Uterus (tissue), 3 donors: ENCODE measurements at regions not wholly inside any gene's neighbourhood (a gene's known extent, or its start where the extent isn't known, plus 50 kb on each side); places are given as distances from the start of the nearest gene placed in this dataset.

Experiments
- DNase-seq, 2 donors: peaks; one replicate each; pipeline ENCODE4 v3.0.0-alpha.2; 2019 to 2020
- H3K27ac ChIP-seq, 2 donors: fragments of 200-600 bp; sonication (generic); 1 replicate in 1 of 2; 2 replicates in 1 of 2; pipeline ENCODE4 v1.5.1; 2016 to 2018
- H3K27me3 ChIP-seq, 2 donors: fragments of 200-600 bp; sonication (generic); one replicate each; pipeline ENCODE4 v1.5.1; 2018 to 2019; ENCODE audit warnings: control low read depth in 1 of 2
- H3K36me3 ChIP-seq, 2 donors: fragments of 200-600 bp; sonication (generic); one replicate each; pipeline ENCODE4 v1.5.1; 2019; ENCODE audit warnings: control low read depth in 1 of 2
- H3K4me1 ChIP-seq, 2 donors: fragments of 200-600 bp; sonication (generic); one replicate each; pipeline ENCODE4 v1.5.1; 2018 to 2019; ENCODE audit warnings: control low read depth in 1 of 2
- H3K4me3 ChIP-seq, 2 donors: fragments of 200-600 bp; sonication (generic); 1 replicate in 1 of 2; 2 replicates in 1 of 2; pipeline ENCODE4 v1.5.1; 2018 to 2019; ENCODE audit warnings: mild to moderate bottlenecking in 1 of 2
- H3K9me3 ChIP-seq, 2 donors: fragments of 200-600 bp; sonication (generic); one replicate each; pipeline ENCODE4 v1.5.1; 2019; ENCODE audit warnings: control low read depth in 1 of 2
- CTCF ChIP-seq, 4 experiments: fragments of 200-600 bp in 2 of 4; fragments of 450-650 bp in 2 of 4; sonication (generic) in 2 of 4; IDR thresholded peaks; one replicate each; pipeline ENCODE4 v1.5.1; 2016 to 2019; ENCODE audit warnings: antibody characterized with exemption in 4 of 4, mild to moderate bottlenecking in 2 of 4, moderate library complexity in 1 of 4
- POLR2A ChIP-seq, 2 donors: fragments of 450-650 bp; IDR thresholded peaks; one replicate each; pipeline ENCODE4 v1.6.1; 2016; ENCODE audit warnings: antibody characterized with exemption in 2 of 2, mild to moderate bottlenecking in 1 of 2, moderate library complexity in 1 of 2
- intact Hi-C: fragments of 100-400 bp; cut with DNase I; formaldehyde crosslinking; loops from one replicate; pipeline ENCODE4 v1.15.1; 2023; ENCODE audit warnings: low total_unique reads
- donor health status: DM: yes; HTN: yes; CAD: no.

GRCh38 chr1:36737767-36738166, 255.1 kb upstream of the CSF3R start:
- Histone ChIP-seq H3K36me3 (no peaks in the 10 kb centered on the region), H3K9me3 (no peaks in the 10 kb centered on the region), H3K4me3 (no peak overlapping the region), H3K4me1 (no peaks in the 10 kb centered on the region), H3K27ac (no peak overlapping the region), H3K27me3 (no peaks in the 10 kb centered on the region)
- no peak for DNase-seq
- intact Hi-C loops = no loop called here
- TF ChIP-seq POLR2A (IDR thresholded peaks at IDR 0.05) = no peak
- TF ChIP-seq CTCF (IDR thresholded peaks at IDR 0.05) = no peak

- no peak overlapping the region for H3K4me3 ChIP-seq
- intact Hi-C loops = no loop called here
- no peaks in the 10 kb centered on the region for H3K9me3 ChIP-seq
- no peak for DNase-seq
- H3K27me3 ChIP-seq = no peaks in the 10 kb centered on the region
- no peaks in the 10 kb centered on the region for H3K36me3 ChIP-seq
- no peak overlapping the region for H3K27ac ChIP-seq
- TF ChIP-seq POLR2A (IDR thresholded peaks at IDR 0.05) = no peak
- TF ChIP-seq CTCF (IDR thresholded peaks at IDR 0.05) = no peak
- no peaks in the 10 kb centered on the region for H3K4me1 ChIP-seq
These were observed 254.4 kb upstream of the CSF3R start for GRCh38 chr1:36737038-36737555.

- Histone ChIP-seq H3K36me3 (no peaks in the 10 kb centered on the region), H3K4me1 (no peaks in the 10 kb centered on the region), H3K27me3 (no peaks in the 10 kb centered on the region), H3K4me3 (no peak overlapping the region), H3K9me3 (no peaks in the 10 kb centered on the region), H3K27ac (no peak overlapping the region)
- no peak for DNase-seq
- intact Hi-C loops = no loop called here
- TF ChIP-seq CTCF (IDR thresholded peaks at IDR 0.05) = no peak
- TF ChIP-seq POLR2A (IDR thresholded peaks at IDR 0.05) = no peak
These were observed 253.4 kb upstream of the CSF3R start for GRCh38 chr1:36735939-36736730.

- H3K36me3 ChIP-seq = no peaks in the 10 kb centered on the region
- intact Hi-C loops = no loop called here
- H3K4me1 ChIP-seq = no peaks in the 10 kb centered on the region
- no peaks in the 10 kb centered on the region for H3K9me3 ChIP-seq
- H3K4me3 ChIP-seq = no peak overlapping the region
- DNase-seq = no peak
- TF ChIP-seq POLR2A (IDR thresholded peaks at IDR 0.05) = no peak
- TF ChIP-seq CTCF (IDR thresholded peaks at IDR 0.05) = no peak
- H3K27me3 ChIP-seq = no peaks in the 10 kb centered on the region
- H3K27ac ChIP-seq = no peak overlapping the region
These were observed 252.7 kb upstream of the CSF3R start for GRCh38 chr1:36735436-36735835.

- DNase-seq = no peak
- Histone ChIP-seq H3K27ac (no peak overlapping the region), H3K36me3 (no peaks in the 10 kb centered on the region), H3K9me3 (no peaks in the 10 kb centered on the region), H3K4me1 (no peaks in the 10 kb centered on the region), H3K4me3 (no peak overlapping the region), H3K27me3 (no peaks in the 10 kb centered on the region)
- intact Hi-C loops = no loop called here
- TF ChIP-seq CTCF (IDR thresholded peaks at IDR 0.05) (no peak), POLR2A (IDR thresholded peaks at IDR 0.05) (no peak)
These were observed 251.6 kb upstream of the CSF3R start for GRCh38 chr1:36734356-36734755.
